NCI-H2227 (cell line): ENCODE measurements at regions not wholly inside any gene's neighbourhood (a gene's known extent, or its start where the extent isn't known, plus 50 kb on each side); places are given as distances from the start of the nearest gene placed in this dataset.
"Not testable (repeated sequence)": the region's sequence is repeated elsewhere in the genome, so short reads cannot be mapped to it uniquely, and the experiment has no call there.

Source experiments
- DNase-seq: peaks from one replicate; lab custom pipeline; 2025; ENCODE audit not compliant: unreplicated experiment; lab: John Stamatoyannopoulos, UW

- DNase-seq, result no peak
Measured at GRCh38 chr11:92035488-92035887, 189.1 kb upstream of the FAT3 start.

DNA sequence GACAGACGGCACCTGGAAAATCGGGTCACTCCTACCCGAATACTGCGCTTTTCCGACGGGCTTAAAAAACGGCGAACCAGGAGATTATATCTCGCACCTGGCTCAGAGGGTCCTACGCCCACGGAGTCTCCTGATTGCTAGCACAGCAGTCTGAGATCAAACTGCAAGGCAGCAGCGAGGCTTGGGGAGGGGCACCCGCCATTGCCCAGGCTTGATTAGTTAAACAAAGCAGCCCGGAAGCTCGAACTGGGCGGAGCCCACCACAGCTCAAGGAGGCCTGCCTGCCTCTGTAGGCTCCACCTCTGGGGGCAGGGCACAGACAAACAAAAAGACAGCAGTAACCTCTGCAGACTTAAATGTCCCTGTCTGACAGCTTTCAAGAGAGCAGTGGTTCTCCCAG, 197.5 kb upstream of the FAT3 start:
- not testable (repeated sequence) for DNase-seq

GRCh38 chr11:92026664-92027063, 198.0 kb upstream of the FAT3 start:
- DNase-seq, result no peak

DNA sequence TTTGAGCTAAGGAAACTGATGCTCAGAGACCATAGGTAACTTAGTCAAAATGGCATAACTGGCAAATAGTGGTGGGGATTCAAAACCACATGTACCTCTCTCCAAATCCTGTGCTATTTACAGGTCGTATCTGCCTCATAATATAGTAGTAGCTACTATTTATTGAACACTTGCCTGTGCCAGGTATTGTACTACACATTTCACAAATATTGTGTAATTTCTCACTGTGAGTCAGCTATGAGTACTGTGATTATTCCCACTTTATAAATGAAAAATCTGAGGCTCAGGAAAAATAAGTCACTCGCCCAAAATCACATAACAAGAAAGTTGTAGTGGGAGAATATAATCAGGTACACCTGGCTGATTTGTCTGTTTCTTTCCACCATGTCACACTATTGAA, 199.8 kb upstream of the FAT3 start:
- DNase-seq, result no peak

DNA sequence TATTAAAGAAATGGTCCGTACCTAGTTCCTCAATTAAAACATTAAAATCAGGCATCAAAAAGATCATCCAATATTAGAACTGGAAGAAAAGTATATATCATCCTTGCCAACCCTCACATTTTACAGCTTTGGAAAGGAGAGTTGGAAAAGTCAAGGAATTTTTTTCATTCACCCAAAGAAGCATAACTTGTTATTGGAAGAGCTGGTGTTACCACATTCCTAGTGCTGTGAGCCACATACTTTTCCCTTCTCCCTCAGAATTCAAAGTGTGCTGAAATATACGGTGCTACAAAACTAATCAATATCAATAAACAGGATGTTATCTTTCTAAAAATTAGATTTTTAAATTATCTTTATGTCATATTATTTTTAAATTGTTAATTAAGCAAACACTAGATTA, 202.1 kb upstream of the FAT3 start:
- DNase-seq, result no peak

GRCh38 chr11:92018332-92018731, 206.3 kb upstream of the FAT3 start:
- DNase-seq, result no peak

DNA sequence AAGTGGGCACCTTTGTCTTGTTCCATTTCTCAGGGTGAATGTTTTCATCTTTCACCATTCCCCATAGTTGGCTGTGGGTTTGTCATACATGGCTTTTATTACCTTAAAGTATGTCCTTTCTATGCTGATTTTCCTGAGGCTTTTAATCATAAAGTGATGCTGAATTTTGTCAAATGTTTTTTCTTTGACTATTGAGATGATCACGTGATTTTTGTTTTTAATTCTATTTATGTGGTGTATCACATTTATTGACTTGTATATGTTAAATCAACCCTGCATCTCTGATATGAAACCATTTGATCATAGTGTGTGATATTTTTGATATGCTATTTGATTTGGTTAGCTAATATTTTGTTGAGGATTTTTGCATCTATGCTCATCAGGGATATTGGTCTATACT, 216.4 kb upstream of the FAT3 start:
- DNase-seq, result no peak

- DNase-seq, result no peak
Measured at GRCh38 chr11:92002568-92002967, 222.1 kb upstream of the FAT3 start.

- DNase-seq, result no peak
Measured at GRCh38 chr11:91998481-91998880, 226.1 kb upstream of the FAT3 start.

- no peak for DNase-seq
Measured at GRCh38 chr11:91997226-91997625, 227.4 kb upstream of the FAT3 start.

DNA sequence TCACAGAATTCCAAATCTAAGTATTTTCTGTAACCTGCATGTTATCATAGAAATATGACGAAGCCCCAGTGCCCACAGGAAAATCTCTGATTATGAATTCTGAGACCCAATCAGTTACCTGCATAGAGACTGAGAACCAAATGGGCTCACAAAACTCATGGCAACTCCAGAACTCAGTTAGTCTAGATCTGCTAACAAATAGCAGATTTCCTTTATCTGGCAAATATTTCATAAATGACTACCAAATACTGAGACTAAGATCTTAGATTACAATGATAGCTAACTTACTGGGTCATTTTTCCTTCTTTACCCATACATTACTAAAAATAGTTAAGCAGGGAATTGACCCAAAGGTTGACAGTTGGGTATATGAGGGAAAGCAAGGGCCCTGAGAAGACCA, 228.1 kb upstream of the FAT3 start:
- DNase-seq, result no peak

- not testable (repeated sequence) for DNase-seq
Measured at GRCh38 chr11:91988443-91988842, 236.2 kb upstream of the FAT3 start.

GRCh38 chr11:91986218-91986617, 238.4 kb upstream of the FAT3 start:
- no peak for DNase-seq

DNA sequence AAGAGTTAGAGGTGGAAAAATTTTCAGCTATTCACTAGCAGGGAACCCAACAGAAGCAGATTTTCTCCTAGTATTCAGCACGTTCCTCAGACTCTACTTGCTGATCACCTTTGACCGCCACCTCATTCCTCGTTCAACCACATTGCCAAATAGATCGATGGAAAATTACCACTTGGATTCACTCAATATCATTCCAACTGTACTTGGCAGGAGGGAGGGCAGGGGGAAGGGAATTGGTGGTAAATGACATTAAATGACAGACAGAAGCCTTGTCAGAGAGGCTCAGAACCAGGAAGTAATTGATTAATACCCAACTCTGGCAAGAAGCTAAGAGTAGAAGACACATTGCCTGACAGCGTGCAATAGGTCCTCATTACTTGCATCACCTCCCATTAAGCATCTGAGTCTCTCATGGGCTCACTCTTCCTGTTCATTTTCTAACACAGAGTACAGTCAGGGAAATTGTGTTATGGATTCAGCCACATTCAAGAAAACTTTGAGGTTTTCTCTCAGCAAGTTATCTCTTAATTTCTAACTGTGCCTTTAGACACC, 240.5 kb upstream of the FAT3 start:
- no peak for DNase-seq

DNA sequence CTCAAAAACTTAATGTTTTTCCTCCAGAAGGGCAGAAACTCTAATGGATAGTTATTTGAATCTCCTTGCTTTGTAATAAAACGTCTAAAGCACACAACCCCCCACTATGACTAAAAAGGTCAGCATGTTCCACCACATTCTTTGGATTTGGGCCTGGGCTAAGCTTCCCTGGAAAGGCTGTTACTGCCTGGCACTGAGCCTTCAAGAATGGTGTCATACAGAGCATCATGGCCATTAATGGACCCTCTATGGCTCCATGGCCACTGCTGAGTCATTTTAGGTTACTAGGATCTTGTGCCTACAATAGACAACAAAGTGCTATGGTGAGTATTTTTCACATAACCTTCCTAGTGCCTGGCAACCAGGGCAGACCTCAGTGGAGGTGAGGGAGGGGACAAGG, 242.6 kb upstream of the FAT3 start:
- no peak for DNase-seq

- no peak for DNase-seq
Measured at GRCh38 chr11:91979775-91980174, 244.8 kb upstream of the FAT3 start.

DNA sequence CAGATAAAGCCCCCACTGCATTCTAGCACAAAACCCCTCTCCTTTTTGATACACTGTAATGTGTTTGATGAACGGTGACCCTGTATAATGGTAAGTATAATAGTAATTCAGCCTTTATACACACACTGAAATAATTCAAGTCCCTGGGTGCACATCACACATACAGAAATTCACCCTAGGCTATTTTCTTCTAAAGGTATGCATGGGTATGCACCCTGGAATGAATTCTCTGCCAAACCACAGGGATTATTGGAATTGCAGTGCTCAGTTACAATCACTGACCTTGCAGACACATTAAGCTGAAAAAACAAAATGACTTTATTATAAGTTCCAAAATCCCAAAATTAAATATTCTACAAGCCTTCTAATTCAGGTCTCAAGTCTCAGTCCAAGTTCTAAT, 245.9 kb upstream of the FAT3 start:
- DNase-seq, result no peak

DNA sequence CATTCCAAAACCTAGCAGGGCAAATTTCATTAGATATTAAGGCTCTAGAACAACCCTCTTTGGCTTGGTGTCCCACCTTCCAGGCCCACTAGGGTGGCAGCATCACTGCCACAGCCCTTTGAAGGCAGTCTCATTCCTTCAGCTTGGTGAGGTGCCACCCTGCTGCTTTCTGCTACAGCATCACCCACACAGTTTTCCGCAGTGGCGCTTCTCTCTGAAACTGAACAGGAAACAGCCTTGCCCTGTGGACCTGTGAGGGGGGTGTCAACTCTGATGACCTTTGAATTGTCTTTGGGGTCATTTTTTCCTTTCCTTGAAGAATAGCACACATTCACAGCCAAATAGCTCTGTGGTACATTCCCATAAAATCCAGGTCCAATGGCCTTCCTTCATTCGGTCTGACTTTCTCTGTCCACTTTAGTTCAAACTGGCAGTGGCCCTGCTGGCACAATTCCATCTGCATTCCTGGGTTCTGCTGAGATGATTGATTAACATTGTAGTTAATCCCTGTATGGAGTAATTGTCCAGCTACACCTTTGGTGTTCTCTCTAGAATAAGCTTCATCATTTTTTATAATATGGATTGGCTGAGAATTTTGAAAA, 251.9 kb upstream of the FAT3 start:
- DNase-seq, result no peak

DNA sequence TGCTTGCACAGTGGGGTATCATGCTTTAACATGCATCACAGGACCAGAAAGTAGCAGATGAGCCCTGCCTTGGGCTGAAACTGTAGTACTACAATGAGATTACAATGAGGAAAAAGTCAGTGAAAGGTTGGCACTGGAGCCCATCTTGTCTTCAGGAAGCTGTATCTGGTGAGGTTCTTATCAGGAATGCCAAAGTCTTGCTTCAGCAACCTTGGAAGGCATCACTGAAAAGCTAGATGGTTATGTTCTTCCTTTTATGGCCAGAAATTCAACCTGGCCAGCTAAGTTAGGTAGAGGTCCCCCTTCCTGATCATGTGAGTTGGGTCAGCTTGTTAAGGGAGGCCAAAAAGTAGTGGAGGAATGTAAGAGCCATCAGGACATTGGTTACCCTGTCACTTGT, 254.0 kb upstream of the FAT3 start:
- no peak for DNase-seq

- no peak for DNase-seq
Measured at GRCh38 chr11:91969486-91969885, 255.1 kb upstream of the FAT3 start.

DNA sequence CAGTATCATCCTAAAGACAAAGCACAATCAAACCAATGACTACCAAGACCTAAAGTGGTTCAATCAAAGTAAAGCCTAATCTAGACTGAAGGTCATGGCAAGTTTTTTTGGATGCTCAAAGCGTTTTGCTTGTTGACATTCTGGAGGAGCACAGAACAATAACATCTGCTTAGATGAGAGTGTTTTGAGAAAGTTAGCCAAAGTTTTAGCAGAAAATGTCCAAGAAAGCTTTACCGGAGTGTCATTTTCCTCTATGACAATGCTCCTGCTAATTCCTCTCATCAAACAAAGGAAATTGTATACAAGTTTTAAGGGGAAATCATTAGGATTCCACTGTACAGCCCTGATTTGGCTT, 256.9 kb upstream of the FAT3 start:
- no peak for DNase-seq

GRCh38 chr11:91967026-91967690, 257.5 kb upstream of the FAT3 start:
- no peak for DNase-seq

DNA sequence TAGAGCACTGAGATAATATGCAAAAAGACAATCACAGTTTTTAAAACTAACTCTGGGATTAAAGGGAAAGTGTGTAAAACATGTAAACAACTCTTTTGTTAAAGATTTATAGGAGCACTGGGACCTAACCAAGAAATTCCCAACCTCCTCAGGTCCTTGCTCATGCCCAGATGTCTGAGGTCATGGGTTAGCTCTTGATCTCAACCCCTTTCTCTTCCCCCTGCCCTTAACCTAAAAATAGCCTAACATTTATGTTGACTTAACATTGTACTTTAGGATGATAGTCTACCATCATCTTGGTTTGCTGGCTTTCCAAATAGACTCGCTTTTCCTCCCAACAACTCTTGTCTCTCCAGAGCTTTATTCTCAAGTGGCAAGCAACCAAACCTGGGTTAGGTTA, 258.2 kb upstream of the FAT3 start:
- no peak for DNase-seq
